ENCODE measurements at regions not wholly inside any gene's neighbourhood (a gene's known extent, or its start where the extent isn't known, plus 50 kb on each side); places are given as distances from the start of the nearest gene placed in this dataset.

- no peaks in the 10 kb centered on the region for H3K36me3 ChIP-seq (ENCODE audit: control insufficient read depth in 2 of 2, extremely low read depth in 1 of 2, insufficient read depth in 2 of 2, low read length in 2 of 2)
- H3K9me3 ChIP-seq (replicated peaks; ENCODE audit: control insufficient read depth, insufficient read depth, low read length) = no peaks in the 10 kb centered on the region
- no peaks in the 10 kb centered on the region for H4K20me1 ChIP-seq (replicated peaks; ENCODE audit: control insufficient read depth, extremely low read depth, insufficient read depth, low read length)
- H3K4me1 ChIP-seq (ENCODE audit: control insufficient read depth, extremely low read depth, insufficient read depth, low read length) = no peaks in the 10 kb centered on the region
- no peaks in the 10 kb centered on the region for H3K9me1 ChIP-seq (replicated peaks; ENCODE audit: control insufficient read depth, extremely low read depth, insufficient read depth, low read length)
- POLR2A ChIA-PET = no interaction called here
- DNase-seq (ENCODE audit: low read depth, low spot score) = no peak
- intact Hi-C loops (cut with micrococcal nuclease) = no loop called here
- no peak overlapping the region for H3K9ac ChIP-seq (replicated peaks; ENCODE audit: extremely low read depth, insufficient read depth, low read length)
- no peak overlapping the region for H3K4me2 ChIP-seq (ENCODE audit: insufficient read depth, low read length)
- H3K27me3 ChIP-seq (ENCODE audit: control insufficient read depth in 2 of 2, insufficient read depth in 2 of 2, low read length in 2 of 2) = peaks cover 0 to 1% of the 10 kb centered on the region in 2 experiments
- H3K4me3 ChIP-seq (replicated peaks in 1 of 3; ENCODE audit: insufficient read depth in 1 of 3, low read depth in 1 of 3, low read length in 3 of 3) = no peak overlapping the region
- BruUV-seq (replicated peaks) = no TSS peak
- no peak for FAIRE-seq
- dilution Hi-C loops (cut with MboI; ENCODE audit: extremely low pct_ligation_motif_present, low sequenced_read_pairs) = no loop called here
- no peaks in the 10 kb centered on the region for H3K79me2 ChIP-seq (ENCODE audit: control insufficient read depth, insufficient read depth, low read length)
- CTCF ChIA-PET = no interaction called here
- H3K27ac ChIP-seq (ENCODE audit: insufficient read depth, low read depth, low read length) = no peak overlapping the region
- no peak overlapping the region for H2AFZ ChIP-seq (ENCODE audit: low read depth, low read length)
- no peak for TF ChIP-seq POLR2AphosphoS5 (IDR thresholded peaks at IDR 0.05; ENCODE audit: insufficient read depth, low read depth, low read length)
- no peak for TF ChIP-seq GATA2 (IDR thresholded peaks at IDR 0.05; ENCODE audit: insufficient read depth, insufficient read length, low read depth, low read length)
- no peak for TF ChIP-seq EZH2 (IDR thresholded peaks at IDR 0.05; ENCODE audit: borderline replicate concordance, low read depth, low read length, severe bottlenecking)
- TF ChIP-seq POLR2A (IDR thresholded peaks at IDR 0.05; ENCODE audit: low read depth, low read length) = no peak
- TF ChIP-seq MAX (IDR thresholded peaks at IDR 0.05; ENCODE audit: insufficient read depth, insufficient read length) = no peak
- no peak for TF ChIP-seq JUN (IDR thresholded peaks at IDR 0.05; ENCODE audit: borderline replicate concordance, insufficient read depth, insufficient read length, low read depth)
- no peak for TF ChIP-seq FOS (IDR thresholded peaks at IDR 0.05; ENCODE audit: borderline replicate concordance, insufficient read depth, low read length)
- no peak for TF ChIP-seq MYC (IDR thresholded peaks at IDR 0.05; ENCODE audit: low read depth, low read length)
- no peak for TF ChIP-seq CTCF (IDR thresholded peaks at IDR 0.05; ENCODE audit: extremely low read depth in 1 of 2, insufficient read depth in 1 of 2, low read depth in 1 of 2, low read length in 2 of 2)
Measured at GRCh38 chr10:10564081-10564794, 453.4 kb upstream of the CELF2 start.

Measured in endothelial cell of umbilical vein (primary cell).